GM23338 (cell line): ENCODE measurements at regions not wholly inside any gene's neighbourhood (a gene's known extent, or its start where the extent isn't known, plus 50 kb on each side); places are given as distances from the start of the nearest gene placed in this dataset.

ENCODE experiments used
- CREB1 ChIP-seq: fragments of 250-450 bp; sonication (Bioruptor Pico); IDR thresholded peaks from 2 replicates; pipeline ENCODE4 v1.5.0; 2020; ENCODE audit warnings: low read depth, mild to moderate bottlenecking, moderate library complexity
- EZH2 ChIP-seq: fragments of 200-600 bp; sonication (generic); IDR thresholded peaks from one replicate; pipeline ENCODE4 v1.8.0; 2017; ENCODE audit warnings: antibody characterized with exemption, mild to moderate bottlenecking, low read depth; ENCODE audit not compliant: unreplicated experiment
- EZH2phosphoT487 ChIP-seq: fragments of 200-600 bp; sonication (generic); IDR thresholded peaks from one replicate; pipeline ENCODE4 v1.8.1; 2018; ENCODE audit warnings: antibody characterized with exemption; ENCODE audit not compliant: unreplicated experiment
- JUNB ChIP-seq: IDR thresholded peaks from one replicate; pipeline ENCODE4 v1.6.1; 2016; ENCODE audit warnings: antibody characterized with exemption; ENCODE audit not compliant: unreplicated experiment
- POLR2AphosphoS5 ChIP-seq: IDR thresholded peaks from 2 replicates; pipeline ENCODE4 v1.6.1; 2016; ENCODE audit warnings: antibody characterized with exemption, low read depth
- STAT1 ChIP-seq: IDR thresholded peaks from one replicate; pipeline ENCODE4 v1.6.1; 2016; ENCODE audit warnings: antibody characterized with exemption; ENCODE audit not compliant: unreplicated experiment
- ZNF331 ChIP-seq: fragments of 250-450 bp; sonication (Bioruptor Pico); IDR thresholded peaks from 2 replicates; pipeline ENCODE4 v1.5.0; 2020; ENCODE audit warnings: low read depth, mild to moderate bottlenecking, moderate library complexity
- TF ChIP-seq, protein P1 (sequence below): IDR thresholded peaks from one replicate; pipeline ENCODE4 v1.6.1; 2018; ENCODE audit warnings: antibody characterized with exemption; ENCODE audit not compliant: unreplicated experiment
- TF ChIP-seq, protein P2 (sequence below), 2 experiments: fragments of 200-600 bp in 1 of 2; sonication (generic) in 1 of 2; conservative IDR thresholded peaks; 2 replicates each; pipeline versions ENCODE4 v1.5.1 to v1.6.1; 2016 to 2017; ENCODE audit warnings: antibody characterized with exemption in 2 of 2, low read depth in 2 of 2, mild to moderate bottlenecking in 2 of 2, moderate library complexity in 1 of 2

- TF ChIP-seq, protein P1, sequence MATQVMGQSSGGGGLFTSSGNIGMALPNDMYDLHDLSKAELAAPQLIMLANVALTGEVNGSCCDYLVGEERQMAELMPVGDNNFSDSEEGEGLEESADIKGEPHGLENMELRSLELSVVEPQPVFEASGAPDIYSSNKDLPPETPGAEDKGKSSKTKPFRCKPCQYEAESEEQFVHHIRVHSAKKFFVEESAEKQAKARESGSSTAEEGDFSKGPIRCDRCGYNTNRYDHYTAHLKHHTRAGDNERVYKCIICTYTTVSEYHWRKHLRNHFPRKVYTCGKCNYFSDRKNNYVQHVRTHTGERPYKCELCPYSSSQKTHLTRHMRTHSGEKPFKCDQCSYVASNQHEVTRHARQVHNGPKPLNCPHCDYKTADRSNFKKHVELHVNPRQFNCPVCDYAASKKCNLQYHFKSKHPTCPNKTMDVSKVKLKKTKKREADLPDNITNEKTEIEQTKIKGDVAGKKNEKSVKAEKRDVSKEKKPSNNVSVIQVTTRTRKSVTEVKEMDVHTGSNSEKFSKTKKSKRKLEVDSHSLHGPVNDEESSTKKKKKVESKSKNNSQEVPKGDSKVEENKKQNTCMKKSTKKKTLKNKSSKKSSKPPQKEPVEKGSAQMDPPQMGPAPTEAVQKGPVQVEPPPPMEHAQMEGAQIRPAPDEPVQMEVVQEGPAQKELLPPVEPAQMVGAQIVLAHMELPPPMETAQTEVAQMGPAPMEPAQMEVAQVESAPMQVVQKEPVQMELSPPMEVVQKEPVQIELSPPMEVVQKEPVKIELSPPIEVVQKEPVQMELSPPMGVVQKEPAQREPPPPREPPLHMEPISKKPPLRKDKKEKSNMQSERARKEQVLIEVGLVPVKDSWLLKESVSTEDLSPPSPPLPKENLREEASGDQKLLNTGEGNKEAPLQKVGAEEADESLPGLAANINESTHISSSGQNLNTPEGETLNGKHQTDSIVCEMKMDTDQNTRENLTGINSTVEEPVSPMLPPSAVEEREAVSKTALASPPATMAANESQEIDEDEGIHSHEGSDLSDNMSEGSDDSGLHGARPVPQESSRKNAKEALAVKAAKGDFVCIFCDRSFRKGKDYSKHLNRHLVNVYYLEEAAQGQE = no peak
- no peak for TF ChIP-seq JUNB
- TF ChIP-seq, protein P2, sequence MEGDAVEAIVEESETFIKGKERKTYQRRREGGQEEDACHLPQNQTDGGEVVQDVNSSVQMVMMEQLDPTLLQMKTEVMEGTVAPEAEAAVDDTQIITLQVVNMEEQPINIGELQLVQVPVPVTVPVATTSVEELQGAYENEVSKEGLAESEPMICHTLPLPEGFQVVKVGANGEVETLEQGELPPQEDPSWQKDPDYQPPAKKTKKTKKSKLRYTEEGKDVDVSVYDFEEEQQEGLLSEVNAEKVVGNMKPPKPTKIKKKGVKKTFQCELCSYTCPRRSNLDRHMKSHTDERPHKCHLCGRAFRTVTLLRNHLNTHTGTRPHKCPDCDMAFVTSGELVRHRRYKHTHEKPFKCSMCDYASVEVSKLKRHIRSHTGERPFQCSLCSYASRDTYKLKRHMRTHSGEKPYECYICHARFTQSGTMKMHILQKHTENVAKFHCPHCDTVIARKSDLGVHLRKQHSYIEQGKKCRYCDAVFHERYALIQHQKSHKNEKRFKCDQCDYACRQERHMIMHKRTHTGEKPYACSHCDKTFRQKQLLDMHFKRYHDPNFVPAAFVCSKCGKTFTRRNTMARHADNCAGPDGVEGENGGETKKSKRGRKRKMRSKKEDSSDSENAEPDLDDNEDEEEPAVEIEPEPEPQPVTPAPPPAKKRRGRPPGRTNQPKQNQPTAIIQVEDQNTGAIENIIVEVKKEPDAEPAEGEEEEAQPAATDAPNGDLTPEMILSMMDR (conservative IDR thresholded peaks at IDR 0.05; ENCODE audit: low read depth in 2 of 2) = no peak
- no peak for TF ChIP-seq POLR2AphosphoS5
- TF ChIP-seq CREB1 (CRISPR knock-in tag) = no peak
- TF ChIP-seq EZH2phosphoT487 = no peak
- TF ChIP-seq STAT1 = no peak
- TF ChIP-seq EZH2 = no peak
- TF ChIP-seq ZNF331 = no peak
These were observed 257.2 kb downstream of the PTGER3 start for GRCh38 chr1:70790232-70790923.
